DMS114 treated with DMSO at 0.1 percent for 48 hours (cell line): ENCODE measurements at regions not wholly inside any gene's neighbourhood (a gene's known extent, or its start where the extent isn't known, plus 50 kb on each side); places are given as distances from the start of the nearest gene placed in this dataset.
"Not testable (repeated sequence)": the region's sequence is repeated elsewhere in the genome, so short reads cannot be mapped to it uniquely, and the experiment has no call there.

Experiments
- DNase-seq: peaks from one replicate; lab custom pipeline; 2025; ENCODE audit not compliant: unreplicated experiment; lab: John Stamatoyannopoulos, UW

DNA sequence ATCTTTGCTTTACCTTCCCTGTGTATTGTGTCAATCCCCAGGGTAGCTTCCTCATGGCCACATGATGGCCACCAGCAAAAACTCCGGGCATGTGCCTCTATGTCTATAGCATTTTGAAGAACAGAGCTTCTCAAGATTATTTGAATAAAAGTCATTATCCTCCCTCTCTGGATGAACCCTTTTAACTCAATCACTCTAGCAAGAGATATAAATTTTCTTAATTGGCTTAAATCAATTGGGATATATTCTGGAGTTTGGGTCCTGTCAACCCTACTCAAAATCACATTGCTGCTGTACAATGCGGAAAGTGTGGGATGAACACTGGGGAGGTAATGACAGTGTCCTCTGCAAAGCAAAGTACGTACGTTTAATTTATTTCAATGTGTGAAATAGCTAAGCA is 370.6 kb upstream of the LRRC3B start:
- DNase-seq: no peak

DNA sequence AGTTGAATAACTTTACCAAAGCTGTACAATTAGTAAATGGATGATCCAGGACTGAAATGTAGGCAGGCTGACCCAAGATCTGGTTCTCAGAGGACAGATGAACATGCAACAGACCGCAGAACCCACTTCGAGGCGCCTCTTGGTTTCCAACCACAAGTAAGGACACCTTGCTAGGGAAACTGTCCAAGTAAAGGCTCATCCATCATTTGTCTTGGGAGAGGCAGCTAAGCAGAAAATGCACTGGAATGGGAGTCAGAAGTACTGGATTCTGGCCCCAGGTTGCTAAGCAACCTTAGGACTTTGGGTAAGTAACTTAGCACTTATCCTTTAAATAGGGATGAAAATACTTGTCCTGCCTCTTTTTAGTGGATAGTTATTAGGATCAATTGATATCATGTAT is 366.3 kb upstream of the LRRC3B start:
- no peak for DNase-seq

DNA sequence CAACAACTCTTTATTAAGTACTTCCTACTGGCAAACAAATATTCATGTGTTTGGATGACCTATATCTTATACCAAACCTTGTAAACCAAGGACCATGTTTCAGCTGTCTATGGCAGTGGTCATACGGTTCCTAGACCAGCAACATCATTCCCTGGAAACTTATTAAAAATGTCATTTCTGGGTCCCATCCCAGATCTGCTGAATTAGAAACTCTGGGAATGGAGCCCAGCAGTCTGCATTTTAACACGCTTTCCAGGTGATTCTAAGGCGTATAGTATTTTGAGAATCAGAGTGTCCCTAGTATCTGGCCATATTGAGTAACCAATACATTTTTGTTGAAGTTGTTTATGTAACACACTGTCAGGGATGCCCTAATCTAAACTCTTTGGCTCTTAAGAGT is 363.4 kb upstream of the LRRC3B start:
- no peak for DNase-seq

DNA sequence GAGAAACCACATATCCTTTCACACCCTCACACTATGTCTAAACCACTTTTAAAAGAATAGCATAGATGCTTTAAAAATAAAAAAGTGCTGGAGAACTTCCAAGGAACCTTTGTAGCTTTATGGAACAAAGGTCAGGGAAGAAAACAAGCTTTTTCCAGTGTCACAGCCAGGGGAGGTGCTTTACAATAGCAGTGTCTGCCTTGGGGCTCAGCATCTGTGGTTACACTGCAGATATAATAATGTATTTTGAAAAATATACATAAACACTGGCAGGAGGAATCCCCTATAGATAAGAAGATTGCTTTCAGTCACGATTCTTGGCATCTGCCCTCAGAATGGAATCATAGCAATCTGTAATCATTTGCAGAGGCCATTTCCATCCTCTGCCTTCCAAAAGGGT is 362.4 kb upstream of the LRRC3B start:
- no peak for DNase-seq

DNA sequence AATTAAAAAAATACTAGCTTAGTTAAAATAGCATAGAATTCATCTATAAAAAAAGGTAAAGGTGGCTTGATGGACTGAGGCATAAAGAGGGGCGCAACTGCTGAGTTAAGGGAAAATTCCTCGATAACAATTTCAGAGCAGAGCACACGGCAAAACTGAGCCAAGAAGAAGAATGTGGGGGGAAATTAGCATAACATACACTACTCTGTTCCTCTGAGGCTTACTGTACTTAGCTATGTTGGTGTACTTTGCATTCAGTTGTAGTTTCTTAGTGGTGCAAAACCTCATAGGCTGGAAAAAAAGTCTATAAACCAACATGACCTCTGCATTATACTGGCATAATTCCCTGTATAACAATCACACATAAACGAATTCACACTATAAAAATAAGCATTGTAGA is 357.9 kb upstream of the LRRC3B start:
- DNase-seq: no peak

DNA sequence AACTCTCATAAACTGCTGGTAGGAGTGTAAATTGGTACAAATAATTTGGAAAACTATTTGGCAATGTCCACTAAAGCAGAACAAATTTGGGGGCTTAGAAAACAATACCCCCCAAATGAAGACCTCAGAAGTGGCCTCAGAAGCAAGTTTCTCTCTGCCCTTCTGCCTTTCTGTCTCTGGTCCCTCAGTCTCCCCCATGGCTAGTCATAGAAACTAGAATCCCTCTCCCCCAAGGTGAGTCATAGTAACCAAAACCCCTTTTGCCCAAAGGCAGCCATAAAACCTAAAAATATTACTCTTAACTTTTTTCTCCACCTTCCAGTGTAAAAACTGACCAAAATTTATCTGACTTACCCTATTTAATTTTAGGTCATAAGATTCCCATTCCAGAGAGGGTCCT is 350.7 kb upstream of the LRRC3B start:
- DNase-seq: no peak

DNA sequence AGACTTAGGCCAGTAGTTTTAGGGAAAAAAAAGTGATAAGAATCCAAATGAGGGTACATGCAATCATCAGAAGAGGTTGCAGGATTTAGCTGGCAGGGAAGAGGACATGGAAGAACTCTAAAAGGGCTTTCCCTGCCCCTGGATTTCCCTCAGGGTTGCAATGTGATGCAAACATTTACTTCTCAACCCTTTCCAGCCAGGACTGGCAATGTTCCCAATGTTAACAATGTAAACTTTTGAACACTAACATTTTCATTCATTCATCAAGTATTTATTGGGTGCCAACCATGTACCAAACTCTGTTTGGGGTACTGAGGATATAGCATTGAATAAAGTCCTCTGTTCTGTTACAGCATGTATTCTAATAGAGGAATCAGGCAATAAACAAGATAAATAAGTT is 349.4 kb upstream of the LRRC3B start:
- DNase-seq: no peak

DNA sequence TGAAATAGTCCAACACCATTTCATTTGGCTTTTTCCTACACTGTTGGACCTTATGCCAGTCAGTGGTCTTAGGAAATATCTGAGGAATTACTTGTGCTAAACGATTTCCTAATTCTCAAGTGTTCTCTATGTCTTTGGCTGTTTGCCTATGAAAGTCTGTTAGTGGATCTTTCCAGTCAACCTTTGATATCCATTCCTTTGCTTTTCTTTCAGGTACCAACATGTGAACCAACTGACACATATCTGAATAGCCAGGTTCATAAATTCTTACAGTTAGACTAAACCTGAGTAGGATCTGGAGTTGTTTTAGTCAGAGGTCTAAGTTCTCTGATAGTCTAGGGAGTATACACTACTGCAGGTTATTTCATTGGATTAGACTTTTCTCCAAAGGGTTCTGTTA is 343.5 kb upstream of the LRRC3B start:
- DNase-seq: no peak

DNA sequence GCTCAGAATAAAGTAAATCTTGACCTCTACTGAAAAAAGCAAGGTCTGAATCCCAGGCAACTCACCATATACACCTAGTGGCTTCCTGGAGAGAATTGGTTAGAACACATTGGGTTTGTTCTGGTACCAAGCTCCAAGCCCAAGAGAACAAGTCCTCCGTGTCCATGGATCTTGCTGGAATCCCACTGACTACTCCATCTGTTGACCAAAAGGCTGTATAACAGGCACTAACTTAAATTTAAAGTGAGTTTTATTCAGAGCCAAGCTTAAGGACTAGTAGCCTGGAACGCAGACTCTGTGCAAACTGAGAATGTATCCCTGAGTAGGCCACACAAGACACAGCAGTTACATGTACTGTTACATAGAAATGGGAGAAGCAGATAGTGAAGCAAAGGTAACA is 342.1 kb upstream of the LRRC3B start:
- no peak for DNase-seq

DNA sequence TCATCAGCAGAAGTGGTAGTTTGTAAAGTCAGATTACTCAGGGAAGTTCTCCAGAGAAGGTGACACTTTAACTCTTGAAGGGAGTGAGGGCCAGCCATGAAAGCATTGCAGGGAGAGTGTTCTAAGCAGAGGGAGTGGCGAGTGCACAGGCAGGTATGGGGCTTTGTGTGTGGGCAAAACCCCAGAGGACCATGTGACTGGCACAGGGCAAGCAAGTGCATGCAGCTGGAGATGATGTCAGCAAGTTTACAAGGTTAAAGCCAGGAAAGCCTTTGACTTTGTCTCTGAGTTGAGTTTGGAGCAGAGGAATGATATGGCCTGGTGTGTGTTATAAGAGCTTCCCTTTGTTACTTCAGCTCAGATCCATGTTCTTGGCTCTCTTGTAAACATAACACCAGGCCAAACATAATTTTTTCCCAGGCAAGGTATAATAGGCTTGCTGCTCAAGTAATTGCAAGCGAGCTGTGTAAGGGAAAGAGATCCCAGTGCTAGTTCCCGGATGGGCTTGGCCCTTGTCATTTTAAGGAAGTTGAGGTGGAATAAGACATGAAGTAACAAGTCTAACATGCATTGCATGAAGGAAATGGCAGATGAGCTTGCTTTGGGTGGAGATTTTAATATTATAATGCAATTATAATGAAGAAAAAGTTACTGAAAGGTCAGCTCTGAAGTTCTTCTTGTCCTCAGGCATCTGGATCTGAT is 341.1 kb upstream of the LRRC3B start:
- DNase-seq: no peak

DNA sequence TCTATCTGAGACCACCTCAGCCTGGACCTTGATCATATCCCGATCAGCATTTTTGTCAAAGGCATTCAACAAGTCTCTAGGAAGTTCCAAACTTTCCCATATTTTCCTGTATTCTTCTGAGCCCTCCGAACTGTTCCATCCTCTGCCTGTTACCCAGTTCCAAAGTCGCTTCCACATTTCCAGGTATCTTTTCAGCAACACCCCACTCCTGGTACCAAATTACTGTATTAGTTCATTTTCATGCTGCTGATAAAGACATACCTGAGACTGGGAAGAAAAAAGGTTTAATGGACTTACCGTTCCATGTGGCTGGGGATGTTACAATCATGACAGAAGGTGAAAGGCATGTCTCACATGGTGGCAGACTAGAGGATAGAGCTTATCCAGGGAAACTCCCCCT is 338.1 kb upstream of the LRRC3B start:
- not testable (repeated sequence) for DNase-seq

DNA sequence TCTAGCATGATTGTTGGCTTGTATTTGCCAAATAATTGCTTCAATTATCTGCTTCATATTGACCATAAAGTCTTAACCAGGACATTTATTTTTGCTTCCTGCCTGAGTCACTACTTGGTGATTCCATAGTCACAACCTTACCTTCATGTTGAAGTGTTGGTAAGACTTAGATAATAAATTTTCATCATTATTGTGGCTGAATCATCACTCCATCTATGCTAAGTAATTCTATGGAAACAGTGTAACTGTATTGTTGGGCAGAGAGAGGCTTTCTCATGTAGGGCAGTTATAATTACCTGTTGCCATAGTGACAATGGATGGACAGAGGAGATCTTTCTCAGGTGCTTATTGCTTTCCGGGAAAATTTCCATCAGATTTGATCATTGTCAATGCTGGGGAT is 330.7 kb upstream of the LRRC3B start:
- DNase-seq: no peak

DNA sequence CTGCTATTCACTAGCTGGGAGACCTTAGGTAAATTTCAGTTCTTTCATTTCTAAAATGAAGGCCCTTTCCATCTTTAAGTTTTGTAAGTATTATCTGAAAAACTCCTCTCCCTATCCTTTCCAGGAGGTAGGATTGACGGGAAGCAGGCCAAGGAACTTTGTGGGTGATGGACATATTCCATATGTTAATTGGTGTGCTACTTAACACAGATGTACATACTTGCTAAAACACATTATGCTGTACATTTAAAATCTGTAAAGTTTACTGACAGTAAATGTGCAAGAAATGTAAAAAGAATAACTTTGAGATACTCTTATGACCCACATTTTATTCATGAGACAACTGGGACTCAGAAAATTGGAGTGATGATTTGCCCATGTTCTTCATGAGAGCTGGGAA is 329.8 kb upstream of the LRRC3B start:
- no peak for DNase-seq

DNA sequence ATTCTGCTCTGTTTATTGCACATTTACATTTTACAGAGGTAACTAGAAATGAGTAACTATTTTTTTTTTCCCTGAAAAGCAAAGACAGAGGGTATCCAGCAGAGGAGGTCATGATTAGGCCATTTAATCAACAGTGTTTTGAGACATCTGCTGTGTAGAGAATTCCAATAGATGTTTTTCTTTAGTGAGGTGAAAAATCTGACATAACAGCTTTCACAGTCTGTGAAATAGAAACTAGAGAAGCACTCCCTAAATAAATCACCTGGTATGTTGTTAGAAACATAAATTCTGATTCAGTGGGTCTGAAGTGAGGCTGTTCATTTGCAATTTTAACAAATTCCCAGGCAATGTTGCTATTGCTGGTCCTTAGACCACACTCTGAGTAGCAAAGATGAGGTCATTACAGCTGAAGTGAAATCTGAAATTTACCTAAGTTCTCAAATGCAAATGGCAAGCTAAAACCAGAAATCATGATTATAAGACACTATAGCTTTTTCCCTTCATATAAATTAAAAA is 329.2 kb upstream of the LRRC3B start:
- DNase-seq: no peak

DNA sequence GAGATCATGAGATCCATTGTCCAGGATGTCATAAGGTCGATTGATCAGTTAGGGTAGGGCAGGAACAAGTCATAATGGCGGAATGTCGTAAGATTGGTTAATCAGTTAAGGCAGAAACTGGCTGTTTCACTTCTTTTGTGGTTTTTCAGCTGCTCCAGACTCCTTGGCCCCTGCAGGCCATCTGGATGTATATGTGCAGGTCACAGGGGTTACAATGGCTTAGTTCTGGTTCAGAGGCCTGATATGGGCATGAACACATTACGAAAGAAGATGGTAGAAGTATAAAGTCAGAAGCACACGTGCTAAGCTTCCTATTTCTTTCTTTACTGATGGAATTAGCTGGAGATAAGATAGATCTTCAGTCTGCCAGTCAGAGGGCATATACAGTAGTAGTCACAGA is 315.4 kb upstream of the LRRC3B start:
- DNase-seq: no peak

DNA sequence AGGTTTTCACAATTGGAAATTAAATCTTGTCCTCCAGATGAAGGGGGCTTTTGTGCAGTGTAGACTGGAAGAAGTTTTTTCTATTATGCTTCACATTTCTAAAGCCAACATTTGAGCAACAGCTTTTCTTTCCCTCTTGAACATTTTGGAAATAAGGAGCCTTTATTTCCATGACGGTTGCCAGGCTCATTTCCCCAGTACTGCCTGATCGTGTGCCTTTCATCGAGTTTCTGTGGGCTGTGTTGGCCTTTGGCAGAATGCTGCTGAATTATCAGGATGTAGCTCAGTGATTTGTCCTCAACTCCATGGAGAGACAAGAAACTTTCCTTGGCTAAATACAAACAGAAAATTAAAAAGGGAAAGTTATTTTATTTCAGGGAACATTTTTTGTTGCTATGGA is 314.8 kb upstream of the LRRC3B start:
- no peak for DNase-seq

DNA sequence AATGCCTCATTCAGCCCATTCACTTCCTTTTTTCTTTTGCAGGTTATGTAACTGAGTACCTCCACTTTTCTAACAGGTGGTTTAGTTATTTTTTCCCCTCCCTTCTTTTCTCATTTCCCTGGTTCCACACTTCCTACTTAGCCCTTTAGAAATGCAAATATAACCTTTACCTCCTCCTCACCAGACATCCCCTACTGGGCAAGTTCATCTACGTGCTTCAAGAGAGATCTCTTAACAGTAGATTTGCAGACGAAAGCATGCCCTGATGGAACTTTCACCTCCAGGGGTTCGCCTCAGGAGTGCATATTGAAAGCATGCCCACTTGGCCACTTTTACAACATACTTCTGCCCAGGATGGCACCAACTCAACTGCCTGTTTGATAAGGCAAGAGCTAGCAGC is 314.1 kb upstream of the LRRC3B start:
- no peak for DNase-seq

DNA sequence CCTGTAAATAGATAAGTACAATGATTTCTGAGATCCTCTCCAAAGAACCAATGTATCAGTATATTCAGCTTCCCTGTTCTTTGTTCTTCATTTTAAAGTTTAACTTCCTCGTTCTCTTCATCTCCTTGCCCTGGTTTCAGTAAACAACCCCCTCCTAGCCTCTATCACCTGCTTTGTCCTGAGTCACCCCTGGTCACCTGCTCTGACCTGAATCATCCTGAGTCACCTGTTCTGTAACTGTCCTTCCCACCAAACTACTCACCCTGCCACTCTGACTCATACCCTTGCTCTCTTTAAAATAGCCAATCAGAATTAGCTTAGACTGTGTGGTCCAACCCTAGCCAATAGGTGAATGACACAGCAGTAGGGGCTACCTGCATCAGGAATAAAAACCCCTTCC is 313.0 kb upstream of the LRRC3B start:
- not testable (repeated sequence) for DNase-seq

DNA sequence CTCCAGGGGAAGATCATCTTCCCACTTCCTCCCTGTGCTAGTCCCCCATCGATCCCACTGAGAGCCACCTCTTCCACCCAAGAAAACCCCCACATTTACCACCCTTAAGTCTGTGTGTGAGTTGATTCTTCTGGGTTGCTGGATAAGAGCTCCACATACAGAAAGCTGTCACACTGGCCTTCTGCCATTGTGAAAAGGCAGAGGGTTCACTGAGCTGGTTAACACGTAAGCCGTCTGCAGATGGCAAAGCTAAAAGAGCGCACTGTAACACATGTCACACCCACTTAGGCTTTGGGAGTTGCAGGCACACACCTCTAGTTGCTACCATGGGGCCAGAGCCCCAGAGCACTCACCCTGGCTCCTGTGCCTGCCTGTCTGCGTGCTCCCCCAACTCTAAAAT is 309.8 kb upstream of the LRRC3B start:
- no peak for DNase-seq

DNA sequence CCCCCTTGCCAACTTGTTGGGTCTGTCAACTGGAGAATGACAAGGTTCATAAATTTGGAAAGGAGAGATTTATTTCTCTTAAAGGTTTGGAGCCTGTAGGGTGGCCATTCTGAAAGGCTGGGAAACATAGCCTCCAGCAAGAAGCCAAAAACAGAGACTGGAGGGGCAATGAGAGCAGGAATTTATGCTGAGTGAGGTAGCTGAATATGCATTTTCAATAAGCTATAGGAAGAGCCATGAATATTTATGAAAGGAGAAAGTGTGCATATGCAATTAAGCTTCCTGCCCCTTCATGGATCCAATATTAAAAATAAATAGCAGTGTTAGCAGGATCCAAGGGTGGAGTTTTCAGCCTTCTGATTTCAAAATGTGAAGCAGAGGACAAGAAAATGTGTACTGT is 306.1 kb upstream of the LRRC3B start:
- DNase-seq: no peak

DNA sequence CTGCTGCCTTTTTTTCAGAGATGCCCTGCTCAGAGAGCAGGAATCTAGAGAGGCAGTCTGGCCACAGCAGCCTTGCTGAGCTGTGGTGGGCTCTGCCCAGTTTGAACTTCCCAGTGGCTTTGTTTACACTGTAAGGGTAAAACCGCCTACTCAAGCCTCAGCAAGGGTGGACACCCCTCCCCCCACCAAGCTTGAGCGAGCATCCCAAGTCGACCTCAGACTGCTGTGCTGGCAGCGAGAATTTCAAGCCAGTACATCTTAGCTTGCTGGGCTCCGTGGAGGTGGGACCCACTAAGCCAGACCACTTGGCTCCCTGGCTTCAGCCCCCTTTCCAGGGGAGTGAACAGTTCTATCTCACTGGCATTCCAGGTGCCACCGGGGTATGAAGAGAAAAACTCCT is 298.8 kb upstream of the LRRC3B start:
- not testable (repeated sequence) for DNase-seq

DNA sequence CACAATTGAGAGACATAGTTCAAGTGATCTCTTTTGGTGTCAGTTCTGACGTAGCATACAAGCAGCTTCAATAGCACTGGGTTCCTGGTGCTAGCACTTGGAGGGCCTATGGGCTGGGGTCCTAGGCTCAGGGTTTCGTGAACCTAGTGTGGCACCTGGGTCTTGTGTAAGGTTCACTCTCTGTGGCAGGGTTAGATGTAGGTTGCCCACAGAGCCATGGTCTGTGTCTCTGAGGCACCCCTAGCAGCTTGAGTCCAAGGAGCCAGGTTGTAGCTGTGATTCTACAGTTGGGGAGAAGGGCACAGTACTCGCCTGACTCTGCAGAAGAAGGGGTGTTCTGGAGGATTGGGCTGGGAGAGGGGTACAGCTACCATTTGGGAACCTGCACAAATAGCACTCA is 282.6 kb upstream of the LRRC3B start:
- no peak for DNase-seq

DNA sequence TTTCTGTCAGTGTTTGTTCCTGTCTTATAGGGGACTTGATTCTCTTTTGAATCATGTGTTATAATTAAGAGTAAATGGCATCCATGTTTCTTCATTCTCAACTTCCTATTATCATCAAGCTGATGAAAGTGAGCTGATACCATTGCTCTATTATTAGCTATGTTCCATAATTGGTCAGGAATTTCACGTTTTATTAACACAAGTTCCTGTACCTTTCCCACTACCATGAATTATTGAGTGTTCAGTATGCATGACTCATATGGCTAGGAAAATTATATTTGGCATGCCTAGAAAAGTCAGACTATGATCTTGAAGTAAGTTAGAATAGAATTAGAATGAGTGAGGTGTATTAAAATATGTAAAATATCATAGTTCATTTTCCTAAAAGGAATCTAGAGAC is 278.9 kb upstream of the LRRC3B start:
- no peak for DNase-seq
